ENCODE measurements at regions not wholly inside any gene's neighbourhood (a gene's known extent, or its start where the extent isn't known, plus 50 kb on each side); places are given as distances from the start of the nearest gene placed in this dataset.

GRCh38 chr10:78164702-78165101, 131.0 kb downstream of the RPS24 start:
- no peak for DNase-seq

- no peak for DNase-seq
These were observed 131.5 kb downstream of the RPS24 start for GRCh38 chr10:78165172-78165571.

DNA sequence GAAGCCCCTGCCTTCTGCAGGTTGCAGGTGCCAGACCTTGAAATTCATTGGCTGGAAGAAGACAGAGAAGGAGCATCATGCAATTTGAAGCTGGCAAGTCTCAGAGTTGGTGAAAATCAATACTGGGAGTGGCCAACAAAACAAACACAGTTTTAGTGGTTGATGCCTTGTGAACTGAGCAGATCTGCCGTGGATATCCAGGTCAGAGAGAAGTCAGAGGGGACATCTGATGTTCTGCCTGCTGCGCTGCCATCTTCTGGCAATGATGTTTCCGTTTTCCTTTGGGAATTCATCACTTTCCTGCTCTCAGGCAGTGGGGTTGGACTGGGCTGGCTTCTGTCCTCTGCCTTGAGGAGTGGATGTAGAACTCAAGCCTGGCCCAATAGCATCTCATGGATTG, 132.0 kb downstream of the RPS24 start:
- no peak for DNase-seq

DNA sequence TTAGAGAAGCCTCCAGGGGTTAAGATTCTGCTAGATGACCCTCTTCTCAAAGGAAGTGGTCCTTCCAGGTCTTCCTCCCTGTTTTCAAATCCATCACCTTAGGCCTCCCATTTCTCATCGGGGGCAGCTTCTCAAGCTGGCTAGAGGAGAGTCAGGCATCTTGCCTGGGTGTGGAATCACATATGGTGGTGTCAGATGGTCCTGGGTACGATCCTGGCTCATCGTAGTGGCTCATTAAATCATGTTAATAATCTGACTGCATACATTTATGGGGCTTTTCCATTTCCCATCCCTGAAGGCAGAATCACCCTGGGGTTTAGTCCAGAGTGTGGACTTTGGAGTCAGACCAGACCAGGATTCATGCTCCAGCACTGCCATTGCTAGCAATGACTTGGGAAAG, 132.6 kb downstream of the RPS24 start:
- DNase-seq: no peak

- no peak for DNase-seq
These were observed 135.6 kb downstream of the RPS24 start for GRCh38 chr10:78169214-78169613.

- peak; percentile 57 for DNase-seq
These were observed 136.4 kb downstream of the RPS24 start for GRCh38 chr10:78170026-78170475.

DNA sequence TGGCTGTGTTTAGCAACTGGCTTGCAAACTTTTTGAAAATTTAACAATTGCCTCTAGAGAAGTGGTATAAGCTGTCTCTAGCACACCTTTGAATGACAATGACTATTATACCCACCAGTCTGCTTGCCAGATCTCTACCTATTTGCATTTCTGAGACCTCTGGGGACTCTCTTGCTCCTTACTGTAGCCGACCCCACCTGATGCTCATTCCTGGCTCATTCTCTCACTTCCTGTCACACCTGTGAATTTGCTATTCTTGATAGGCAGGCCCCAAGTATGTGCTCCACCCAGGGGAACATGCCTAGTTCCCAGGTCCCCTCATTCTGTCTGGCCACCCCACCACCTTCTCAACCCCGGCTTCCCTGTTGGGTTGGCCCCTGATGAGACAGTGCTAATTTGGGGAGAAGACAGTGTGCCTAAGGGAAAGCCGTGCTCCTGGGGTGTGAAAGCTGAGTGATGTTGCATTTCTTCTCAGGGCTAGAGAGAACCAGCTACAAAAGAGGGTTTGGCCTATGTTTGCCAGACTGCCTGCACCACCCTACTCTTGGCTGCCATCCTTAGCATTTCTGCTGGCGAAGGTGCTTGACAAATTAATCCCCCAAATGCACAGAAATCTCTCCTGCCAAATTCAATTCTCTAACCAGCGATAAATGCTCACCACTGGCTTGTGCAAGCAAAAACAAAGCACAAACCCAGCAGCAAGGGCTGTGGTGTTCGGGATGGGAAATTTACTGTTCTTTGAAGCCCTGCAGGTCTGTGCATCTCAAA, 138.2 kb downstream of the RPS24 start:
- no peak for DNase-seq

DNA sequence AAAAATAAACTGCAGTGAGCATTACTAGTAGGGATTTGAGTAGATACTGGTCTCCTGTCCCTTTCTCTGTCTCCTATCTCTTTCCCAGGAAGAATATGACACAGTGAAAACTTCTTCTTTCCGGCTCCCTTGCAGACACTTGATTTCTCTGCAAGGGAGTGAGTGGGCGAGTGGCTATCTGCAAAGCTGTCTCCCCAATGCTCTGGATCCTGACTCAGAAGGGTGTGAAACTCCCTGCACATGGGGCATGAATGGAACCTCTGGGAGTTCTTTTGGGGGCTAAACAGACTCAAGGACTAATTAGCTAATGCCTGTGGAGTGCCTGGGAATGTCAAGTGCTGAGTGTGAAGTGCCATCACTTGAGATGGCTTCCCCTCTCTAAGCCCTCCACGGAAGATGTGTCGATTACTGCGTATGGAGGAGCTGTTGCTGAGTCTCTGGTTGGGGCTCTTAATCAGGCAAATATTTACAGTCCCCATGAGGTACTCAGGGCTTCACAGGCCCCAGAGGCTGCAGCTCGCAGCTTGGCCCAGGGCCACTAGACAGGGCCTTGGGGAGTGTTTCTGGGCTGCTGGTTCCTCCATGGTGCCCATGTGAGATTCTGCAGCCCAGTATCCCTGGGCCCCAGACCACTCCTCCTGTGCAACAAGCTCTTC, 139.8 kb downstream of the RPS24 start:
- DNase-seq: no peak

DNA sequence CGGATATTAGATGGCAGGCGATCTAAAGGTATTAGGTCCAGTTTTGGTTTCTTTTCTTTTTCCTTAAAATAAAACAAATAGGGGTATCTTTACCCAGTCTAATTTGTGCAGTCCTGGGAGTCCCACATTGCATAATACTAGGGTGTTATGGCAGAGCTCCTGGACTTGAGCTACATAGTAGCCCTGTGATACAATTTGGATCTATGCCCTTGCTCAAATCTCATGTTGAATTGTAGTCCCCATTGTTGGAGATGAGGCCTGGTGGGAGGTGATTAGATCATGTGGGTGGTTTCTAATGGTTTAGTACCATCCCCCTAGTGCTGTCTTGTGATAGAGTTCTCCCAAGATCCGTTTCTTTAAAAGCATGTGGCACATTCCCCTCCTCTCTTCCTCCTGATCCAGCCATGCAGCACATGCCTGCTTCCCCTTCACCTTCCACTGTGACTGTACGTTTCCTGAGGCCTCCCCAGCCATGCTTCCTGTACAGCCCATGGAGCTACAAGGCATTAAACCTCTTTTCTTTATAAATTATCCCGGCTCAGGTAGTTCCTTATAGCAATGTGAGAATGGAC, 141.9 kb downstream of the RPS24 start:
- DNase-seq: no peak

DNA sequence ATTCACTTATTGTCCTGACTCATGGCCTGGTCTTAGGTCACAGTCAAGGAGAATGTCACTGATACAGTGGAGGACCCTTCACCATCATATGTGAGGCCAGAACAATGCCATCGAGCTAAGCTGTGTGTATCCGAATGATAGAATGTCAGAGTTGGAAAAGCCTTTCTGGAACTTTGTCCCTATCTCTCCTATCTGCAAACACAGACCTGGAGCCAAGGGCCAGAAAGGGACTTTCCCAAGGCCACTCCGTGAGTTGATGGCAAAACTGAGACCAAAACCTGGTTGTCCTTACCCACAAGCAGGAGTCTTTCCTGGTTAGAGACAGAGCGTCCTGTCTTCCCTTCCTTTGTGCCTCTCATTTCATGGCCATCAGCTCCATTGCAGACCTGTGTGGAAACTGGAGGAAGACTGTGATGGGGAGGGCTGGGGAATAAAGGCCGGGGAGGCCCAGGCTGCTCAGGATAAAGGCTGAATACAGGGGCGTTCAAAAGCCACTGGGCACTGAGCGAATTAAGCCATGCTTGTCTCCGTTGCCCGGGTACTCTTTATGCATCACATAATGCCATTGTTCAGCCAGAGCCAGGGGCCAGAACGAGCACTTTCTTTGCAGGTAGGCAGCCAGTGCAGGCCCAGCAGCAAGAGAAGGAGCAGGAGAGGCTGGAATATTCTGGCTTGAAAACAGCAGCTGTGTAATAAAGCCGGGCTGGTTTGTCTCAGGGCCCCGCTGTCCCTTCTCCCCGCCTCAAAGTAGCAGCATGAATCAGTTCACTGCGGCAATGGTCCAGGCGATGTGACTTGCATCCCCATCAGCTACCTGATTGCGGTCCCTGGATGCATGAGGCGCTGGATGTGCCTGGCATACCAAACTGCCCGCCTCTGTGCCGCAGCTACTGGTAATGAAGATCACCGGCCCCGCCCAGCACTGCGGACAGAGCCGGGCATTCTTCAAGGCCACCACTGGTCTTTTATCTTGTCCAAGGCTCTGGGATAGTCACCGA, 143.0 kb downstream of the RPS24 start:
- no peak for DNase-seq

GRCh38 chr10:78177491-78178185, 144.0 kb downstream of the RPS24 start:
- no peak for DNase-seq

- DNase-seq: no peak
These were observed 144.7 kb downstream of the RPS24 start for GRCh38 chr10:78178397-78178796.

DNA sequence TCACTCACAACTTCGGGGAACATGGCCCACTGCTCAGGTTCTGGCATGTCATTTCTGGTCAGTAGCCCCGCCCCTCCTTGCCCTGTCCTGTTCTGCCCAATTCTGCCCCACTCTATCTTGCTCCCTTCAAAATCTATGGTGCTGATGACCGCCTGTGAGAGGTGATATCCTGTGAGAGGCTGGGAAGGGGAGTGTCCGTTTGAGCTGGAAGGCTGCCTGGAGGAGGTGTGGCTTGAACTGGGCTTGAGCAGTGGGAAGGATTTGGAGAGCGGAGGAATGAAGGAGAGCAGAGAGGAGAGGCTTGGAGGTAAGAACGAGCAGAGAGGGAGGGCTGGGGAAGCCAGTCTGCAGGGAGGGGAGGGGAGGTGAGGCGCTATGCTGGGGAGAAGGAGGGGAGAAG, 145.3 kb downstream of the RPS24 start:
- DNase-seq: peak; percentile 34

DNA sequence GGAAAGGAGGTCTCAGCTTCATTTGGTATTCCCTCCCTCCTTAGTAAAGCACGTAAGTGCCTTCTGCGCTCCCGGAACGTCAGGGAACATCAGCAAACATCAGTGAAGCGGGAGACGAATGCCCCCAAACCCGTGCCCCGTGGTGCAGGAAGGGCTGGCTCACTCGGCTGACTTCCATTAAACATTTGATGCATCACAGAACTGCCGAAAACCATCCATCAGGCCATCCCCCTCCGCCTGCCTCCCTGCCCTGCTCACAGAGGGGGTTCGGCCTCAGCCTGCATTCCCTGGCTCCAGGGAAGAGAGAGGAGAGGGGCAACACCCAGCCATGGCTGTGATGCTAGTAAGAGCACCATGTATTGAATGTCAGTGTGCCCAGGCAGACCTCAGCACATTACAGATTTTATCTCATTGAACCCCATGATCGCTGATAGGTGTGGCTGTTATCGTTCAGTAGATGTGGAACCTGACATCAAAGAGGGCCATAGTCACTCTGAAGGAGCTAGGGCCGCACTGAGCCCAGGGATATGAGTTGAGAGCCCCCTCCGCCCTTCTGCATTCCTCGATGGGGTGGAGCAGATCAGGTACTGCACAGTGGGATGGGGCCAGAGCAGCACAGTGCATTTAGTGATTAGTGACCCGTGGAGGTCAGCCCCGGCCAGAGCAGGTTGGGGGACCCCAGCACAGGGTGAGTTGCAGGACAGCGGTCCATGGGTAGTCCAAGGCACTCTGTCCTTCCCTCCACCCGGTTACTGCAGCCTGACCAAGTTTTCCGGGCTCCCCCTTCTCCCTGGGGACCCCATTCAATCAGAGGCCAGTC, 146.4 kb downstream of the RPS24 start:
- no peak for DNase-seq

DNA sequence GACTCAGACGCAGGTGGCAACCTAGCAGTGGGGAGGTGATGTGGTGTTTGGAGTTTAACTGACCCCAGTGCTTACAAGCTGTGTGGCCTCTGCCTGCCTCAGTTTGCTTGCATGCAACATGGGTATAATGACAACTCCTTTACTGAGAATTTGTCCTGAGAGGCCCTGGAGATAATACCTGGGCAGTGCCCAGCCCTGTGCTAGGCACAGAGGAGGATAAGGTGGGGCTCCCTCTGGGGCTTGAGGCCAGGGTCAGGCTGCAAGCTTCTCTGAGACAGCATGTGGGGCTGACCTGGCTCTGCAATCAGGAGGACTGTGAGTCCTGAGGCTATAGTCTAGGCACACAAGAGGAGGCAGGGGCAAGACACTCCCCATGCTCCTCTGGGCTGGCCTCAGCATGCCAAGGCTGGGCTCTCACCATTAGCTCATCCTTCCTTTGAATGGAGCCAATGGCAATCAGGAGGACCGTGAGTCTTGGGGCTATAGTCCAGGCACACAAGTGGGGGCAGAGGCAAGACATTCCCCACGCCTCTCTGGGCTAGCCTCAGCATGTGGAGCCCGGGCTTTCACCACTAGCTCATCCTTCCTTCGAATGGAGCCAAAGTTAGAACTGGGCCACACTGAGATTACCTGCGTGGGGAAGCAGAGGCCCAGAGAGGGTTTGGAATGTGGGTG, 147.9 kb downstream of the RPS24 start:
- no peak for DNase-seq

DNA sequence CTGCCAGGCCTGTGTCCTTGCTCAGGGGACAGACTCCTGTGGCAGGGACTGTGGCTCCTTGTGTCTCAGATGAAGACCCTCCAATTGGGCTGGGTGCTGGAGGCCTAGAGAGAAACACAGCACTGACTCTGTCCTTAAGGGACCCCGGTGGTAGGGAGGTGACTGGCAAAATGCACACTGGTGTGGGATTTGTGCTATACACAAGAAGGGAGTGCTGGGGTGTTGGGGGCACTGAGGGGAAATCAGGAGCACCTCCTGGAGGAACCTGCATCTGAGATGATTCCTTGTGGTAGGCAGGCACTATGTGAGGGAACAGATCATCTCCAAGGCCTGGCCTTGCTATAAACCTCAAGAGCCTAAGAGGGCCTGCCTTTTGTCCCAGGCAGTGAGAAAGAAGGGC, 149.2 kb downstream of the RPS24 start:
- no peak for DNase-seq

DNA sequence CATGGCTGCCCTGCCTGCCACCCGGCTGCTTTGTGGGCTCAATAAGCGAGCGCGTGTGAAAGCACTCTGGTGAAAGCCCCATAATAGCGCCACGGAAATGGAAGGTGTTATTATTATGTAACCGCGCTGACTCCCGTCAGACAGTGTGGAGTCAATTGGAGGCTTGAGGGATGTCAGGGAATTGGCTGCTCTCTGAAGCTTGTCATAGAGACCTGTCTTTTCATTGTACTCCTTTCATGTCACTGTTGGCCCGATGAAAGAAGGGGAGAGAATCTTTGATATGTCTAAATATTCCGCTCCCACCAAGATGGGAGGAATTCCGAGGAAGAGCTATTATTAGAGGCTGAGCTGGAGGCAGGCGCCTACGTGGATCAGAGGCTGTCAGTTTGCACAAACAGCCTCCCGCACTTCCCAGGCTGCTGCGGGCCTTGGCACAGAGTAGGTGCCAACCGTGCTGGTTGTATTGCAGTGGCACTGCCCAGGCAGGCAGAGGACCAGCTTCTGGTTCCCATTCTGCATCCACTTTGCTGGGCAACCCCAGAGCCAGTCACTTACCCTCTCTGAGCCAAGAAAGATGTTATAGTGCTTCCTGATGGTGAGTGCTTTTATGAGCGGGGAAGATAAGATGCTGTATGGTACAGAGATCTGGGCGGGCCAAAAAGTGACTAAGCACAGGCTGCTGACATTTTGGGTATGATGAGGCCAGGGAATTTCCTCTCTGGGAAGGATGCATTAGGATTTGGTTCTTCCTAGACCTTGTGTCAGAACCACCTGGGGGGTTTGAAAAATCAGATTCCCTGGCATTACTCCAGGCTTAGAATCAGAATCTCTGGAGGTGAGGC, 151.4 kb downstream of the RPS24 start:
- no peak for DNase-seq

- DNase-seq: no peak
These were observed 152.0 kb downstream of the RPS24 start for GRCh38 chr10:78185693-78186055.

DNA sequence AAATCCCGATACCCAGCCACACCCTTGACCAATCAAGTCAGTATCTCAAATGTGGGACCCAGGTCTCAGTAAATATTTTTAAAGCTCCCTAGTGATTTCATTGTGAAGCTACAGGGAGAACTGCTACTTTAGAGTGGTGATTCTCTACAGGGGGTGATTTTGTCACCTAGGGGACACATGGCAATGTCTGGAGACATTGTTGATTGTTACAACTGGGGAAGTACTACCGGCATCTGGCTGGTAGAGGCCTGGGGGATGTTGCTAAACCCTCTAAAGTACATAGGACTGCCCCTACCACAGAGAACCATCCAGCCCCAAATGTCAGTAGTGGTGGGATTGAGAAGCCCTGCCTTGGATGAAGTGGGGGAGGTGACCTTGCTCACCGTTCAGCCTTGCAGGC, 152.9 kb downstream of the RPS24 start:
- no peak for DNase-seq

GRCh38 chr10:78187371-78187770, 153.7 kb downstream of the RPS24 start:
- no peak for DNase-seq
